ENCODE measurements at regions not wholly inside any gene's neighbourhood (a gene's known extent, or its start where the extent isn't known, plus 50 kb on each side); places are given as distances from the start of the nearest gene placed in this dataset.

- TF ChIP-seq CTCF (conservative IDR thresholded peaks at IDR 0.05; ENCODE audit: low read depth in 2 of 2) (no peak), REST (IDR thresholded peaks at IDR 0.05; ENCODE audit: unreplicated experiment) (no peak), EZH2phosphoT487 (IDR thresholded peaks at IDR 0.05; ENCODE audit: unreplicated experiment) (no peak), EZH2 (IDR thresholded peaks at IDR 0.05; ENCODE audit: low read depth, unreplicated experiment) (no peak), POLR2AphosphoS5 (IDR thresholded peaks at IDR 0.05; ENCODE audit: low read depth) (no peak), ETS1 (IDR thresholded peaks at IDR 0.05) (no peak), ZNF114 (CRISPR knock-in tag; IDR thresholded peaks at IDR 0.05) (no peak), CREB1 (CRISPR knock-in tag; IDR thresholded peaks at IDR 0.05; ENCODE audit: low read depth) (no peak)
Observed at GRCh38 chr1:87176514-87176913, 152.2 kb upstream of the LMO4 start.

Measured in GM23338 (cell line).